ENCODE measurements at regions not wholly inside any gene's neighbourhood (a gene's known extent, or its start where the extent isn't known, plus 50 kb on each side); places are given as distances from the start of the nearest gene placed in this dataset.

DNA sequence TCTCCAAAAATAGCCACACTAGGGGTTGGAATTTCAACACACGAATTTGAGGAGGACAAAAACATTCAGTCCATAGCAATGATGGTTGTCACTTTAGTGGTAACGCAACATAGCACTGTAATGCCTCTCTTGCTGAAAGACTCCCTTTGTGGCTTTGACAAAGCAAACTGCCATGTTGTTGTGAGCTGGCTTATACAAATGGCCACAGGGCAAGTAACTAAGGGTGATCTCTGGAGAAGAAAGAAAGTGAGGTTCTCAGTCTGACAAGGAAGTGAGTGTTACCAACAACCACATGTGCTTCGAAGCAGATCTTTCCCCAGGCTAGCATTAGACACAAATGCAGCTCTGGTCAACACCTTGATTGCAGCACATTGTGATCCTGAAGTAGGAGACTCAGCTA lies 79.1 kb upstream of the PCDH17 start:
- H3K9me3 ChIP-seq (ENCODE audit: low read depth, low read length), result no peaks in the 10 kb centered on the region
- no peak overlapping the region for H3K4me3 ChIP-seq
- no peak for DNase-seq (ENCODE audit: low read depth, low spot score)
- H3K27ac ChIP-seq, result no peak overlapping the region
- no peak overlapping the region for H3K9ac ChIP-seq (ENCODE audit: insufficient read length)
- TF ChIP-seq EZH2 (IDR thresholded peaks at IDR 0.05) (no peak), POLR2AphosphoS5 (IDR thresholded peaks at IDR 0.05; ENCODE audit: borderline replicate concordance, low read depth, low read length) (no peak), FOXP2 (optimal IDR thresholded peaks at IDR 0.05; ENCODE audit: control extremely low read depth, extremely low read length, insufficient read depth) (no peak)
- H3K36me3 ChIP-seq (ENCODE audit: insufficient read depth, low read length), result no peaks in the 10 kb centered on the region

GRCh38 chr13:57553932-57554331 lies 77.6 kb upstream of the PCDH17 start:
- no peak for DNase-seq (ENCODE audit: low read depth, low spot score)
- Histone ChIP-seq H3K9ac (ENCODE audit: insufficient read length) (no peak overlapping the region), H3K36me3 (ENCODE audit: insufficient read depth, low read length) (no peaks in the 10 kb centered on the region), H3K9me3 (ENCODE audit: low read depth, low read length) (no peaks in the 10 kb centered on the region), H3K27ac (no peak overlapping the region), H3K4me3 (no peak overlapping the region)
- no peak for TF ChIP-seq POLR2AphosphoS5 (IDR thresholded peaks at IDR 0.05; ENCODE audit: borderline replicate concordance, low read depth, low read length)
- no peak for TF ChIP-seq FOXP2 (optimal IDR thresholded peaks at IDR 0.05; ENCODE audit: control extremely low read depth, extremely low read length, insufficient read depth)
- no peak for TF ChIP-seq EZH2 (IDR thresholded peaks at IDR 0.05)

DNA sequence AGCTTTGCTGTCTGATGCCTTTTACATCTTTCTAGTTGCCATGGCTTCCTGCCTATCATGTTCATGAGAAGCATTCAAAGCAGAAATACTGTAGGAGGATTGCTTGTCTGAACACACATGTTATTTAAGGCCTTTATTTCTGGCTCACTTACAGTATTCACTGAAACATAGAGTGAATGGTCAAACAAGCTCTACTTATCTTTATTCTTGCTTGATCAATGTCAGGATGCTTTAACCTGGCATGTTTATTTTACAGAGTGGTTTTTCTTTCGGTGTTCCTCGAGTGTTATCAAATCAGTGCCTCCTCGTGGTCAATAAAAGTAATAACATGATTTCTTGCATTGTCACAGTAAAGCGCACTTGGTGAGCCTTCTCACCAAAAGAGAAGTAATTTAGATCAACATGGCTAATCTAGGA lies 73.5 kb upstream of the PCDH17 start:
- Histone ChIP-seq H3K4me3 (no peak overlapping the region), H3K36me3 (ENCODE audit: insufficient read depth, low read length) (no peaks in the 10 kb centered on the region), H3K27ac (no peak overlapping the region), H3K9ac (ENCODE audit: insufficient read length) (no peak overlapping the region), H3K9me3 (ENCODE audit: low read depth, low read length) (no peaks in the 10 kb centered on the region)
- DNase-seq (ENCODE audit: low read depth, low spot score), result no peak
- TF ChIP-seq FOXP2 (optimal IDR thresholded peaks at IDR 0.05; ENCODE audit: control extremely low read depth, extremely low read length, insufficient read depth), result no peak
- TF ChIP-seq EZH2 (IDR thresholded peaks at IDR 0.05), result no peak
- no peak for TF ChIP-seq POLR2AphosphoS5 (IDR thresholded peaks at IDR 0.05; ENCODE audit: borderline replicate concordance, low read depth, low read length)

- H3K9ac ChIP-seq (ENCODE audit: insufficient read length), result no peak overlapping the region
- DNase-seq (ENCODE audit: low read depth, low spot score), result no peak
- H3K9me3 ChIP-seq (ENCODE audit: low read depth, low read length), result no peaks in the 10 kb centered on the region
- no peak overlapping the region for H3K27ac ChIP-seq
- no peak for TF ChIP-seq FOXP2 (optimal IDR thresholded peaks at IDR 0.05; ENCODE audit: control extremely low read depth, extremely low read length, insufficient read depth)
- TF ChIP-seq POLR2AphosphoS5 (IDR thresholded peaks at IDR 0.05; ENCODE audit: borderline replicate concordance, low read depth, low read length), result no peak
- no peak for TF ChIP-seq EZH2 (IDR thresholded peaks at IDR 0.05)
- no peak overlapping the region for H3K4me3 ChIP-seq
- H3K36me3 ChIP-seq (ENCODE audit: insufficient read depth, low read length), result no peaks in the 10 kb centered on the region
Observed at GRCh38 chr13:57568865-57569264, 62.7 kb upstream of the PCDH17 start.

- peak; percentile 84 for DNase-seq (ENCODE audit: low read depth, low spot score)
- H3K36me3 ChIP-seq (ENCODE audit: insufficient read depth, low read length), result no peaks in the 10 kb centered on the region
- peak overlapping the region; percentile 14; the same call in 1 of the 2 replicates for H3K4me3 ChIP-seq
- H3K9me3 ChIP-seq (ENCODE audit: low read depth, low read length), result no peaks in the 10 kb centered on the region
- peak overlapping the region; percentile 38; the same call in 1 of the 2 replicates for H3K27ac ChIP-seq
- no peak overlapping the region for H3K9ac ChIP-seq (ENCODE audit: insufficient read length)
- no peak for TF ChIP-seq FOXP2 (optimal IDR thresholded peaks at IDR 0.05; ENCODE audit: control extremely low read depth, extremely low read length, insufficient read depth)
- TF ChIP-seq EZH2 (IDR thresholded peaks at IDR 0.05), result no peak
- peak; percentile 54; the same call in 1 of the 2 replicates for TF ChIP-seq POLR2AphosphoS5 (IDR thresholded peaks at IDR 0.05; ENCODE audit: borderline replicate concordance, low read depth, low read length)
Observed at GRCh38 chr13:57569986-57570385, 61.6 kb upstream of the PCDH17 start.
